ENCODE measurements at regions not wholly inside any gene's neighbourhood (a gene's known extent, or its start where the extent isn't known, plus 50 kb on each side); places are given as distances from the start of the nearest gene placed in this dataset.

DNA sequence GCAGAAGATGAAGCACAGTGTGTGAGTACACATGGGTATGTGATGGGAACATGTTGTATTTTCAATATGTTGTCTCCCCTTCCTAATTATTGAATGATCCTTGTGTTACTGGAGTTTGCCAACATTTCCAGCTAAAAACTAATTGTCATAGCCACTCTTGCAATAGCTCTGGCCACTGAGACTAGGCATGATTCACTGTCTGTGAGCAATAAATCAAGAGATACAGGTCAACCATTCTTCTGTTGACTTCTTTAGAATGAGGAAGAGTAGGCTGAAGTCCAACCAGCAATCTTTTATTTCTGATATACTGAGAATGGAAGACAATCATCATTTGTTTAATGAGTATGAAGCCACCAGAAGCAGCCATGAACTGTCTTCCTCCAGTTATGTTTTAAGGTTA lies 413.9 kb downstream of the SLITRK5 start (continued):
- TF ChIP-seq, protein P1, sequence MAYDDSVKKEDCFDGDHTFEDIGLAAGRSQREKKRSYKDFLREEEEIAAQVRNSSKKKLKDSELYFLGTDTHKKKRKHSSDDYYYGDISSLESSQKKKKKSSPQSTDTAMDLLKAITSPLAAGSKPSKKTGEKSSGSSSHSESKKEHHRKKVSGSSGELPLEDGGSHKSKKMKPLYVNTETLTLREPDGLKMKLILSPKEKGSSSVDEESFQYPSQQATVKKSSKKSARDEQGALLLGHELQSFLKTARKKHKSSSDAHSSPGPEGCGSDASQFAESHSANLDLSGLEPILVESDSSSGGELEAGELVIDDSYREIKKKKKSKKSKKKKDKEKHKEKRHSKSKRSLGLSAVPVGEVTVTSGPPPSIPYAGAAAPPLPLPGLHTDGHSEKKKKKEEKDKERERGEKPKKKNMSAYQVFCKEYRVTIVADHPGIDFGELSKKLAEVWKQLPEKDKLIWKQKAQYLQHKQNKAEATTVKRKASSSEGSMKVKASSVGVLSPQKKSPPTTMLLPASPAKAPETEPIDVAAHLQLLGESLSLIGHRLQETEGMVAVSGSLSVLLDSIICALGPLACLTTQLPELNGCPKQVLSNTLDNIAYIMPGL (CRISPR knock-in tag; IDR thresholded peaks at IDR 0.05): no peak
- TF ChIP-seq SUPT5H (IDR thresholded peaks at IDR 0.05): no peak
- no peak for TF ChIP-seq ZNF274 (IDR thresholded peaks at IDR 0.05; ENCODE audit: borderline replicate concordance, low read depth, low read length)
- TF ChIP-seq, protein P2, sequence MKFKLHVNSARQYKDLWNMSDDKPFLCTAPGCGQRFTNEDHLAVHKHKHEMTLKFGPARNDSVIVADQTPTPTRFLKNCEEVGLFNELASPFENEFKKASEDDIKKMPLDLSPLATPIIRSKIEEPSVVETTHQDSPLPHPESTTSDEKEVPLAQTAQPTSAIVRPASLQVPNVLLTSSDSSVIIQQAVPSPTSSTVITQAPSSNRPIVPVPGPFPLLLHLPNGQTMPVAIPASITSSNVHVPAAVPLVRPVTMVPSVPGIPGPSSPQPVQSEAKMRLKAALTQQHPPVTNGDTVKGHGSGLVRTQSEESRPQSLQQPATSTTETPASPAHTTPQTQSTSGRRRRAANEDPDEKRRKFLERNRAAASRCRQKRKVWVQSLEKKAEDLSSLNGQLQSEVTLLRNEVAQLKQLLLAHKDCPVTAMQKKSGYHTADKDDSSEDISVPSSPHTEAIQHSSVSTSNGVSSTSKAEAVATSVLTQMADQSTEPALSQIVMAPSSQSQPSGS (CRISPR knock-in tag; IDR thresholded peaks at IDR 0.05): no peak
- no peak for TF ChIP-seq PHF21A (IDR thresholded peaks at IDR 0.05; ENCODE audit: borderline replicate concordance, low read depth)
- no peak for TF ChIP-seq BRF1 (IDR thresholded peaks at IDR 0.05; ENCODE audit: borderline replicate concordance, extremely low read depth, insufficient read length)
- no peak for TF ChIP-seq HSF4 (CRISPR knock-in tag; IDR thresholded peaks at IDR 0.05; ENCODE audit: borderline replicate concordance)
- no peak for TF ChIP-seq RFX7 (CRISPR knock-in tag; IDR thresholded peaks at IDR 0.05)
- no peak for TF ChIP-seq HNRNPLL (IDR thresholded peaks at IDR 0.05; ENCODE audit: low read depth, low read length, poor library complexity, severe bottlenecking)
- TF ChIP-seq, protein P3, sequence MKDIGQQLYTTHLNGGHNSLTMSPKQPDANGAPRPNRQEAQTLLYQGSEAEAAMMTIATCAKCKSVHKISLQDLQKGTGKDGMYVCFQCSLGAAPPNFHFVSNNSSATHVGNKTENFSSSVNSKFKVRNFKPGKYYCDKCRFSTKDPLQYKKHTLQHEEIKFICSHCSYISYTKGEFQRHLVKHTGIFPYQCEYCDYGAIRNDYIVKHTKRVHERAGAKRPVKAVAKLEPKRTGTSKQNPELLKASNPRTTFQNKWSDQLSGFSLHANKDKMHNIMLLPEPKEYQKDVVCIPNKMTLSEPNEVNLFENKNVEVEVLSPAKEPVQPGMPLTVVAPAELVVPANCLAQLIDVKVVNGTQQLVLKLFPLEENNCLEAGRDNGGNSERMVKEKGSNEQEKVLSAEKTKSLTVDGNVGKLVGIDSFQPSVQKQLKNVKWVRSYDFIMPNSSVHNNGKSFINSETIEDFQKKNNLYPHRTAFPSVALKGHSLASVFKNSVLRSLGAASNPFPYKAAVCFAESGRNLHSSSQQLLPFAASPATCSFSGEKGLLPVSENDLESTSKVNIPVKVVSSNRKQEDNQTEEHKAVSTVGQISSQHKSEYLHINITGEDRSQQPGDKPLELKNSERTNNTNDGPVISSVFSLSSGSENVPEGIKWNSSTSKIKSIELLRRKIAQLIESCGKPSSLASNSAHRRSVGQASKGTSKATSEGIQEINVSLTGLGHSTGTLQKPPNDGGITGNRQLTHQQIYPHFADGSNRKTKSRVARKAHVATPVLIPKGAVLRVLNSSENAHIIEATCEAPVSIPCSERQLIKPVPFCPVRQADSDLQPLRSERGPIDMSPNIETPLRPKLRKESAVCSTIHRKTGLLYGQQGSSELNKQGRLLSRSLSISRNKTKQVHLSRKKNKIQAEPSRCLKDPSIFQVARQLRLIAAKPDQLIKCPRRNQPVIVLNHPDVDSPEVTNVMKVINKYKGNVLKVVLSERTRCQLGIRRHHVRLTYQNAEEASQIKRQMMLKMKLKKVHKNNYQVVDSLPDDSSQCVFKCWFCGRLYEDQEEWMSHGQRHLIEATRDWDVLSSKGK (CRISPR knock-in tag; IDR thresholded peaks at IDR 0.05): no peak

Measured in K562 (cell line).